ENCODE measurements at regions not wholly inside any gene's neighbourhood (a gene's known extent, or its start where the extent isn't known, plus 50 kb on each side); places are given as distances from the start of the nearest gene placed in this dataset.
"Not testable (repeated sequence)": the region's sequence is repeated elsewhere in the genome, so short reads cannot be mapped to it uniquely, and the experiment has no call there.

GRCh38 chr4:180219080-180219479, 2024.1 kb upstream of the TENM3 start:
- DNase-seq (ENCODE audit: low read depth in 3 of 3), result no peak

DNA sequence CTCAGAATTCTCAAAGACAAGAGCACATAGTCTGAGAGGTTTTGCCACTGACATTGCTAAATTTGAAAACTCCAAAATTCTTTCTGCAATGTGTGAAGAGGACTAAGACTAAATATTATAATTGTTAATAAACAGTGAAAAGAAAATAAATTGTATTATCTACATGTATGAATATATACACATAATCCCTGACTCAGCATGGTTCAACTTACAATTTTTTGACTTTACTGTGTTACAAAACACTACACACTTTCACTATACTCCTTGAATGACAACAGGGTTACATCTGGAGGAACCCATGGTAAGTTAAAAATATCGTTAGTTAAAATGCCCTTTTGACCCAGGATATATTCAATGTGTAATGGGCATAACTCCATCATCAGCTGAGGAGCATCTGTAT, 2017.2 kb upstream of the TENM3 start:
- no peak for DNase-seq (ENCODE audit: low read depth in 3 of 3)

DNA sequence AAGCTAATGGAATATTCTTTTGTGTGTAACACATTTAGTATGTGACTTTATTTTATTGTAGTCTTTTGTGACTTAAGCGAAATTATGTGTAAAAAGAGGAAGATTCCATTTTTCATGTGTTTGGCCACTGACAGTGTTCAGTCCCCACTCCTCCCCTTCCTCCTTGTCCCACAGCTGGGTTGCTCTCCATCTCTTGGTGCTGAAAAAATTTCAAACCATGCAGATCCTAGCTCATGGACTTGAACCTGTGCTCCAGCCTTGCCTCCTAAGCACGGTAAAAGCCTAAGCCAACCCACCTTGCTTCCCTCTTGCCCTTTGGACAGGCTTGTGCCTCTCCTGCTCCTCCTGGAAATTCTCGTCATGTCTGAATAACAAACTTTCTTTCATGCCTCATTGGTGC, 2008.5 kb upstream of the TENM3 start:
- DNase-seq (ENCODE audit: low read depth in 3 of 3), result no peak

GRCh38 chr4:180240670-180241069, 2002.5 kb upstream of the TENM3 start:
- no peak for DNase-seq (ENCODE audit: low read depth in 3 of 3)

- DNase-seq (ENCODE audit: low read depth in 3 of 3), result no peak
These were observed 1989.8 kb upstream of the TENM3 start for GRCh38 chr4:180253419-180253818.

DNA sequence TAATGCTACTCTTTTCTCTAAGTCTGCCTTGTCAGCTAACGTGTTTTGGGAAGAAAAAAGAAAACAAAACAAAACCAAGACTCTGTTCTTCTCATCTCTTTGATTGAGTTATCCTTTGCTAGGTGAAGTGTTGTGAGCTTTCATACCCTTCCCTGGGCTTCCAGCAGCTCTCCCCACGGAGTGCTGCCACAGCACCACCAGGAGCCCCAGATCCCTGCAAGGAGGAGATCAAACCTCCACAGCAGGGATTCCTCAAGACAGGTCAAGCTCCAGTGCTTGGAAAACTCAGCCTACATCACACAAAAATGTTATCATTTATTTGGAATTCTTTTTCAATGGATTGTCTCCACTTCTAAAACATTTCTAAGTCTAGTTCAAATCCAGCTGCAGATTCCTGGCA, 1981.9 kb upstream of the TENM3 start:
- DNase-seq (ENCODE audit: low read depth in 3 of 3), result no peak

DNA sequence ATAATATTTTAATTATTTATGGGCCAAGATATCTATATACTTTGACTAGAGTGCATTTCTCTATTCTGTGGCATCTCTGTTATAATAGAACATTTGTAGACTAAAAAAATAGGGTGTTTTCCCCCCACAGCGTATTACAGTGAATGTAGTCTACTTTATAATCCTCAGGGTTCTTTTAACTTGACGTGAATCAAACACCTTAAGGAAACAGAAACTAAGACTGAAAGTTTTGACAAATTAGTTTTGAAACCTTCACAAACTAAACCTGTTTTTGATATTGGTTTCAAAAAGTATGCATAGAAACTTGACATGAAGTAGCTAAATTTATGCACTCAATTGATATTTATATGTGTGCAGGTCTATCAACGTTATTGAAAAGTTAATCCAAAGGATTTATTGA, 1963.1 kb upstream of the TENM3 start:
- no peak for DNase-seq (ENCODE audit: low read depth in 3 of 3)

- no peak for DNase-seq (ENCODE audit: low read depth in 3 of 3)
These were observed 1962.4 kb upstream of the TENM3 start for GRCh38 chr4:180280726-180281297.

DNA sequence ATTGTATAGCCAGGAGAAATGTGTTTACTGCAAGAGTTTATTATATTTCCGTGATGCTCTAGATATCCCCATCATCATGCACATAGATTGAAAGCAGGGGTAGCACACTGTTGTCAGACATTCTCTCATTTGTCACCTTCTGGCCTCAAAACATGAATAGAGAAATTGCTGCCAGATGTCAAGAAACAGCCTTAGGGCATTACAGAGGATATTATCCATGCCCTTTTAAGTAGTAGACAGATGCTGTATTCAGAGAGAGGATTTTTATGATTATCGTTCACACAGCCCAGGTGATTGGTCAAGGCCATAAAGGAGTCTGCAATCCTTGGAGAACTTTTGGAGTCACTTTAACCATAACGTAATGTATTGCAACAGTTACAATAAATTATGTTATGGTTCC, 1961.5 kb upstream of the TENM3 start:
- no peak for DNase-seq (ENCODE audit: low read depth in 3 of 3)

DNA sequence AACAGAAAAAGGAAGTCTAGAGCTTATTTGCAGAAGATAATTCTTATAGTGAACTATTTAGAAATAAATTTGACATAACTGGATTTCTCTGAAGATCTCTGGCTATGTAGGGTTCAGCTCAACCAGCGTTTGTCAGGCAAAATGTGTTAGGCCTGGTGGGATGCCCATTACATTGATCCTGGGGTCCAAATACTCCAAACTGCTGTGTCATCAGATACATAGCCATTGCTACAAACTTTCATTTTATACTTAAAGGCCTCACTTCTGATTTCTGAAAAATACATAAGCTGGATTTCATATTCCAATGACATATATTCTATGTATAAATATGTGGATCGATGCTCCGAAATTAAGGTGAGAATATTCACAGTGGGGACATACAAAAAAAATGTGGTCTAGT, 1958.9 kb upstream of the TENM3 start:
- no peak for DNase-seq (ENCODE audit: low read depth in 3 of 3)

- no peak for DNase-seq (ENCODE audit: low read depth in 3 of 3)
These were observed 1957.4 kb upstream of the TENM3 start for GRCh38 chr4:180285796-180286195.

DNA sequence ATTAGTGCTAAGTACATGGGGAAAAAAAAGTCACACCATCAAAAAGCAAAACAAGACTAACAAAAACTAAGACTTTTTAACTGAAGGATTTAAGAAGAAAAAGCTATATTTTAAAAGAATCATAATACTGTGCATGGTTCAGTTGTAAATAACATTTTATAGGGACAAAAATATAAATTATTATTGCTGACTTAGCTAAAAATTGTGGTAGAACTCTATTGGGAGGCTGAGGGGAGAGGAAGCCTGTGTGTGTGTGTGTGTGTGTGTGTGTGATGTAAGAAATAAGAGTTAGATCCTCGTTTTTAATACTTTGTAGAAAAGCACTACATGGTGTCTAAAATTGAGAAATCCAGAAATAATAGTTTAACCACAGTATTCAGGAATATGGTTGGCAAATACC, 1950.9 kb upstream of the TENM3 start:
- DNase-seq (ENCODE audit: low read depth in 3 of 3), result no peak

GRCh38 chr4:180296036-180296599, 1947.1 kb upstream of the TENM3 start:
- no peak for DNase-seq (ENCODE audit: low read depth in 3 of 3)

- DNase-seq (ENCODE audit: low read depth in 3 of 3), result no peak
These were observed 1938.9 kb upstream of the TENM3 start for GRCh38 chr4:180304321-180304720.

GRCh38 chr4:180310616-180311015, 1932.6 kb upstream of the TENM3 start:
- no peak for DNase-seq (ENCODE audit: low read depth in 3 of 3)

GRCh38 chr4:180314972-180315371, 1928.2 kb upstream of the TENM3 start:
- no peak for DNase-seq (ENCODE audit: low read depth in 3 of 3)

DNA sequence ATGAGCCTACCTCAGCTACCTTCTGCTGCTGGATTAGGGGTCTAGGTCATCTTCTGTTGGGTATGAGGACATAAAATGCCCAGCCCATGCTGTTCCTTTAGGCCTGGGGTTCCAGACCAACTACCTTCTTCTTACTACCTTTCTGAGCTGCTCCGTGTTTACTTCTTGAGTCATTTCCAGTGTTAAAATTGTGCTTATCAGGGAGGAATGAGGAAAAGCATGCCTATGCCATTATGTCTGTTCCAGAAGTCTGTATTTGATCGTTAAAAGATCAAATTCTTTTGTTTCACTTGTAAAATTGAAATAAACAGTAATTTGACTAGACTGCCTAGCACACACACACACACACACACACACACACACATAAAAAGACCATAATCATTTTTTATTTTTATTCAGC, 1912.7 kb upstream of the TENM3 start:
- no peak for DNase-seq (ENCODE audit: low read depth in 3 of 3)

DNA sequence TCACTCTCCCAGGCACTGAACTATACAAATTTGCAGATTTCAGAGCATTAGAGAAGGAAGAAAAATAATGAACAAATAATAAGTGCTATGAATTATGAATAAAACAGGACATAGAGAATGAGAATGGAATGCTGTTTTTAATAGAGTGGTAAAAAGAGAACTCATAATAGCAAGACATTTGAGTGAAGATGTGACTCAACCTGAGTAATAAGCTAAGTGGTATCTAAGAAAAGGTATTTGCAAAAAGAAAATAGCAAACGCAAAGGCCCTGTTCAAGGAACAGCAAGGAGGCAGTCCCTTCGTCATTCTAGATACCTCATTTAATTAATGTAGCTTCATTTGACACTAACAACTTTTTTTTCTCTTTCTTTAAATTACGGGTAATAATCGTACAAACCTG, 1910.0 kb upstream of the TENM3 start:
- DNase-seq (ENCODE audit: low read depth in 3 of 3), result no peak

GRCh38 chr4:180335566-180335965, 1907.6 kb upstream of the TENM3 start:
- no peak for DNase-seq (ENCODE audit: low read depth in 3 of 3)

DNA sequence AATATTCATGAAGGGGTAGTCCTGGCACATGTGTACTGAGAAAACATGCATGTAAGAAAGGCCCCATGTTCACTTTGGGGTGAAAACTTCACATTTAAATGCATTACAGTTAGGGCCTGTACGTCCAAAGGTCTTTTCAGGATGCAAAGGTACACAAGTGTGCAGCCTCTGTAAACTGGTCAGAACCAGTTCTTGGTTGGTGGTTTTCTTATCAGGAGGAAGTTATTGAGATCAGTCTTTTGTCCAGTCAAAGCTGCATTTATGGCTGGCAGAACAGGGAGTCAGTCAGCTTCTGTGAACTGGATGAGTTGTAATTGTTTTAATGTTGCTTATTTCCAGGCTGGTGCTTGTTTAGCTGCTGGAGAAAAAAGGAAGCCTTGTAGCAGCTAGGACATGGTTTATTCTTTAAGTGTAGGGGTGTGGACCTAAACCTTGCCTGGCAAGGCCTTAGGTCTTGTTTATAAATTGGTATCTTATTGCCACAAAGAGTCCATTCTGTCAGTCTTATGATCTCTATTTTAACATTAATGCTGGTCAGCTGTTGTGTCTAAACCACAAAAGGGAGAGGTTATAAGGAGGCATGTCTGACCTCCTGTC, 1906.6 kb upstream of the TENM3 start:
- DNase-seq (ENCODE audit: low read depth in 3 of 3), result no peak

DNA sequence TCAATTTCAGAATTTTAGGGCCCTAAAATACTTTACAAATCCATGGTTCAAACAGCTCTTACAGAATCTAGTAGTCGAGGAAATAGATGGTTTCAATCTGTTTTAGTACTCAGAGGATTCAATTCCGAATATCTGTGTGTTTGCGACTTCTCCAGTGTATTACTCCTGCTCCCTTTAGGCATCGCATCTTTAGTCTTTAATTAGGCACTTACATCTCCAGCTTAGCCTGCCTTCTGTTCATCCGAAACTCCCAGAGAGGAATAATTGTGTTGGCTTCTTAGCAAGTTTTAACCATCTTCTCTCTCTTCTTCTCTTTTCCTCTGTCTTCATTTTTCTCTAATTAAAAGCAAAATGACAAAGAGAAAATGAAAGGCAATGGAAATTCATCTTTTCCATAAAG, 1901.3 kb upstream of the TENM3 start:
- no peak for DNase-seq (ENCODE audit: low read depth in 3 of 3)

DNA sequence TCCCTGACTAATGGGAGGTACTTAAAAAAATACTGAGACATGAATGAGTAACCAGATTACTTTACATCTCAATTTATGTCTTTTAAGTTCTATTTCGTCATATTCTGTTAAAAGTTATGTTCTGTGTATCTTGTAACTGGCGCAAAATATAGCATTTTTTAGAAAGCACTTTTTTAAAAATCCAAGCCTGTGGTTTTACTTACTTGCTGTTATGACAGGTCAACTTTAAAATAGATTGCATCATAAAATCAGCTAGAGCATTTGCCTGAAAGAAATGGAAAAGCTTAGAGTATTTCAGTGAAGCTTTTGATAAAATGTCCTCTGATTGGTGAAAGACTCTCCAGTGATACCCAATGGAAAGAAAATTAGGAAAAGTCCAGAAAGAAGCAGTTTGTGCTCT, 1892.3 kb upstream of the TENM3 start:
- no peak for DNase-seq (ENCODE audit: low read depth in 3 of 3)

- no peak for DNase-seq (ENCODE audit: low read depth in 3 of 3)
These were observed 1886.4 kb upstream of the TENM3 start for GRCh38 chr4:180356766-180357165.

GRCh38 chr4:180360113-180360512, 1883.1 kb upstream of the TENM3 start:
- not testable (repeated sequence) for DNase-seq (ENCODE audit: low read depth in 3 of 3)
